ENCODE measurements at regions not wholly inside any gene's neighbourhood (a gene's known extent, or its start where the extent isn't known, plus 50 kb on each side); places are given as distances from the start of the nearest gene placed in this dataset.

DNA sequence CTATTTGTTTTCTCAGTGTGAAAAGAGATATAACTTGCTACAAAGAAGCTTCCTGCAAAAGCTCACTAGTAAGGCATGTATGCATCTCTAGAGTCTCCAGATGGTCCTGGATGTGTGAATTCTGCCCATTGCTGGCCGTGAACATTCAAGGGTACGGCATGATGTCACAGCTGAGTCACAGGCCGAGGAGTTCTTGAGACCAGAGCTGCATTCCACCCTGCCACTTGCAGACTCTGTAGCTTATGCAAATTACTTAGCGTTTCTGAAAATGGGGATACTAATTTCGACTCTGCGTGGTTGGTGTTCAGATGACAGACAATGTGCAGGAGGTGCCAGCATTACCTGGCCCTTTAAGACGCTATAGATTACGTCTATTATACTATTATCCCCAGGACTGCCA is 470.7 kb downstream of the ZNF536 start:
- TF ChIP-seq, protein P1, sequence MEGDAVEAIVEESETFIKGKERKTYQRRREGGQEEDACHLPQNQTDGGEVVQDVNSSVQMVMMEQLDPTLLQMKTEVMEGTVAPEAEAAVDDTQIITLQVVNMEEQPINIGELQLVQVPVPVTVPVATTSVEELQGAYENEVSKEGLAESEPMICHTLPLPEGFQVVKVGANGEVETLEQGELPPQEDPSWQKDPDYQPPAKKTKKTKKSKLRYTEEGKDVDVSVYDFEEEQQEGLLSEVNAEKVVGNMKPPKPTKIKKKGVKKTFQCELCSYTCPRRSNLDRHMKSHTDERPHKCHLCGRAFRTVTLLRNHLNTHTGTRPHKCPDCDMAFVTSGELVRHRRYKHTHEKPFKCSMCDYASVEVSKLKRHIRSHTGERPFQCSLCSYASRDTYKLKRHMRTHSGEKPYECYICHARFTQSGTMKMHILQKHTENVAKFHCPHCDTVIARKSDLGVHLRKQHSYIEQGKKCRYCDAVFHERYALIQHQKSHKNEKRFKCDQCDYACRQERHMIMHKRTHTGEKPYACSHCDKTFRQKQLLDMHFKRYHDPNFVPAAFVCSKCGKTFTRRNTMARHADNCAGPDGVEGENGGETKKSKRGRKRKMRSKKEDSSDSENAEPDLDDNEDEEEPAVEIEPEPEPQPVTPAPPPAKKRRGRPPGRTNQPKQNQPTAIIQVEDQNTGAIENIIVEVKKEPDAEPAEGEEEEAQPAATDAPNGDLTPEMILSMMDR (IDR thresholded peaks at IDR 0.05; ENCODE audit: insufficient read depth, low read length), result no peak
- TF ChIP-seq GABPA (IDR thresholded peaks at IDR 0.05; ENCODE audit: low read depth) (no peak), POLR2AphosphoS5 (IDR thresholded peaks at IDR 0.05; ENCODE audit: low read depth) (no peak)
